Peyer's patch (tissue), 4 donors: ENCODE measurements at regions not wholly inside any gene's neighbourhood (a gene's known extent, or its start where the extent isn't known, plus 50 kb on each side); places are given as distances from the start of the nearest gene placed in this dataset.

ENCODE experiments used
- POLR2A ChIP-seq, 2 donors: fragments of 450-650 bp; IDR thresholded peaks; one replicate each; pipeline ENCODE4 v1.5.1; 2017; ENCODE audit warnings: antibody characterized with exemption in 2 of 2, mild to moderate bottlenecking in 2 of 2, moderate library complexity in 2 of 2
- TF ChIP-seq, protein P1 (sequence below), 6 experiments: fragments of 450-650 bp in 4 of 6; fragments of 200-600 bp in 2 of 6; sonication (generic) in 1 of 6; IDR thresholded peaks; one replicate each; pipeline ENCODE4 v1.5.1; 2017 to 2019; ENCODE audit warnings: antibody characterized with exemption in 6 of 6, mild to moderate bottlenecking in 3 of 6, moderate library complexity in 1 of 6

GRCh38 chrX:39946822-39947221 lies 150.9 kb downstream of the BCOR start:
- no peak for TF ChIP-seq POLR2A (IDR thresholded peaks at IDR 0.05)
- TF ChIP-seq, protein P1, sequence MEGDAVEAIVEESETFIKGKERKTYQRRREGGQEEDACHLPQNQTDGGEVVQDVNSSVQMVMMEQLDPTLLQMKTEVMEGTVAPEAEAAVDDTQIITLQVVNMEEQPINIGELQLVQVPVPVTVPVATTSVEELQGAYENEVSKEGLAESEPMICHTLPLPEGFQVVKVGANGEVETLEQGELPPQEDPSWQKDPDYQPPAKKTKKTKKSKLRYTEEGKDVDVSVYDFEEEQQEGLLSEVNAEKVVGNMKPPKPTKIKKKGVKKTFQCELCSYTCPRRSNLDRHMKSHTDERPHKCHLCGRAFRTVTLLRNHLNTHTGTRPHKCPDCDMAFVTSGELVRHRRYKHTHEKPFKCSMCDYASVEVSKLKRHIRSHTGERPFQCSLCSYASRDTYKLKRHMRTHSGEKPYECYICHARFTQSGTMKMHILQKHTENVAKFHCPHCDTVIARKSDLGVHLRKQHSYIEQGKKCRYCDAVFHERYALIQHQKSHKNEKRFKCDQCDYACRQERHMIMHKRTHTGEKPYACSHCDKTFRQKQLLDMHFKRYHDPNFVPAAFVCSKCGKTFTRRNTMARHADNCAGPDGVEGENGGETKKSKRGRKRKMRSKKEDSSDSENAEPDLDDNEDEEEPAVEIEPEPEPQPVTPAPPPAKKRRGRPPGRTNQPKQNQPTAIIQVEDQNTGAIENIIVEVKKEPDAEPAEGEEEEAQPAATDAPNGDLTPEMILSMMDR (IDR thresholded peaks at IDR 0.05) = no peak
